ENCODE measurements at regions not wholly inside any gene's neighbourhood (a gene's known extent, or its start where the extent isn't known, plus 50 kb on each side); places are given as distances from the start of the nearest gene placed in this dataset.

DNA sequence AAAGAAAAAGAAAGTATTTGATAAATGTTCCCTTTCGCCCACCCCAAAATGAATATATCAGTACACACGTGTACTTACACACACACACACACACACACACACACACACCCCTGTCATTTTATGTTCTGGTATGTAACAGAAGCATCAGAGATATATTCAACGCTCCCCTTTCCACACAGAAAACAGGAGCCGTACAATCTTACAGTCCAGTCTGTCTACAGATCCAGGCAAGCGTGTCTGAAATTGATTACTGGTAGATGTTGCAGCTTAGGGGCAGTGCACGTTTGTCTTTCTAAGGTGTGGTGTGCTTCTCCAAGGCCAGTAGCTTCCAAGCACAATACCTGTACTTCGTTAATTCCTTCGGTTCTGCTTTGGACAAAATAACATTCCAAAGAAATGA lies 143.7 kb upstream of the RNF32 start:
- Histone ChIP-seq H3K27me3 (replicated peaks; ENCODE audit: insufficient read depth) (no peaks in the 10 kb centered on the region), H3K9me3 (ENCODE audit: low read depth) (no peaks in the 10 kb centered on the region), H3K4me3 (no peak overlapping the region), H4K20me1 (ENCODE audit: insufficient read depth) (no peaks in the 10 kb centered on the region), H2AFZ (no peak overlapping the region), H3K9ac (no peak overlapping the region), H3K4me2 (ENCODE audit: unreplicated experiment) (no peak overlapping the region), H3K79me2 (ENCODE audit: insufficient read depth) (no peaks in the 10 kb centered on the region), H3F3A (ENCODE audit: insufficient read depth) (no peaks in the 10 kb centered on the region), H3K9me2 (ENCODE audit: insufficient read depth) (no peaks in the 10 kb centered on the region), H3K36me3 (ENCODE audit: low read depth) (no peaks in the 10 kb centered on the region), H3K27ac (no peak overlapping the region), H3K4me1 (ENCODE audit: insufficient read depth) (no peaks in the 10 kb centered on the region)
- 15 to 18% methylated on average over 8 of the region's 8 CpGs for WGBS, 2 experiments (ENCODE audit: low coverage in 1 of 2, low lambda C conversion rate in 2 of 2, missing lambda C conversion rate in 2 of 2)
- in situ Hi-C loops (cut with MboI): no loop called here
- TF ChIP-seq EZH2 (IDR thresholded peaks at IDR 0.05; ENCODE audit: insufficient read depth, poor library complexity, severe bottlenecking): no peak
- TF ChIP-seq EZH2phosphoT487 (IDR thresholded peaks at IDR 0.05; ENCODE audit: insufficient read depth, low read depth): no peak
- no peak for DNase-seq

DNA sequence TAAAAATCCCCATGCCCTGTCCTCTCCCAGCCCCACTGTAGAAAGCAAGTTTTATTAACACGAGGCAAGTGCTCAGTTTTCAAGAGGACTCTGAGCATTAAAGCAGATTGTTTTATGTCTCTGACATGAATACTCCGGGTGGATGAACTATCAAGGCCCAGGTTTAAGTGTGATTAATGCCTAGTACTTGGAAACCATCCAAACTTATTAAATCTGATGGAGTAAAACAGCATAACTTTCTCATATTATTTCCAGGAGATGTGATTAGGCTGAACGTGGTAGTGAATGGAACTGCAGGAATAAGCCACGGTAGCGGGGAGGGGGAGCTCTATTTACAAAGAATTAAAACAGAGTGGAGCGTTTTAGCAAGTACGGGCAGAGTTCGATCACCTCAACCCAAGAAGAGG lies 144.2 kb upstream of the RNF32 start:
- no peak overlapping the region for H3K27ac ChIP-seq
- no peak overlapping the region for H2AFZ ChIP-seq
- in situ Hi-C loops (cut with MboI): no loop called here
- no peak for DNase-seq
- H3K36me3 ChIP-seq (ENCODE audit: low read depth): no peaks in the 10 kb centered on the region
- no peaks in the 10 kb centered on the region for H3K9me3 ChIP-seq (ENCODE audit: low read depth)
- H3F3A ChIP-seq (ENCODE audit: insufficient read depth): no peaks in the 10 kb centered on the region
- no peaks in the 10 kb centered on the region for H3K4me1 ChIP-seq (ENCODE audit: insufficient read depth)
- no peak overlapping the region for H3K4me3 ChIP-seq
- H3K4me2 ChIP-seq (ENCODE audit: unreplicated experiment): no peak overlapping the region
- H3K9me2 ChIP-seq (ENCODE audit: insufficient read depth): no peaks in the 10 kb centered on the region
- no peaks in the 10 kb centered on the region for H3K27me3 ChIP-seq (replicated peaks; ENCODE audit: insufficient read depth)
- no peaks in the 10 kb centered on the region for H3K79me2 ChIP-seq (ENCODE audit: insufficient read depth)
- H4K20me1 ChIP-seq (ENCODE audit: insufficient read depth): no peaks in the 10 kb centered on the region
- TF ChIP-seq EZH2 (IDR thresholded peaks at IDR 0.05; ENCODE audit: insufficient read depth, poor library complexity, severe bottlenecking) (no peak), EZH2phosphoT487 (IDR thresholded peaks at IDR 0.05; ENCODE audit: insufficient read depth, low read depth) (no peak)
- no peak overlapping the region for H3K9ac ChIP-seq
- 21 to 26% methylated on average over 8 of the region's 8 CpGs for WGBS, 2 experiments (ENCODE audit: low coverage in 1 of 2, low lambda C conversion rate in 2 of 2, missing lambda C conversion rate in 2 of 2)

DNA sequence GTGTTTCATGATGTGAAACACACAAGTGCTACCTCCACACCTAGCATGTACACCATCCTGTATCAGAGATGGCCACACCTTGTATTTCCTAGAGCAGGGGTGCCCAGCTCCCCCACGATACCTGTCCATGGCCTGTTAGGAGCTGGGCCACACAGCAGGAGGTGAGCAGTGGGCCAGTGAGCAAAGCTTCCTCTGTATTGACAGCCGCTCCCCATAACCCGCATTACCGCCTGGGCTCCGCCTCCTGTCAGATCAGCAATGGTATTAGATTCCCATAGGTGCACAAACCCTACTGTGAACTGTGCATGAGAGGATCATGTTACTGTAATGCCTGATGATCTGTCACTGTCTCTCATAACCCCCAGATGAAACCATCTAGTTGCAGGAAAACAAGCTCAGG lies 145.6 kb upstream of the RNF32 start:
- Histone ChIP-seq H3K79me2 (ENCODE audit: insufficient read depth) (no peaks in the 10 kb centered on the region), H3K9ac (no peak overlapping the region), H3K27me3 (replicated peaks; ENCODE audit: insufficient read depth) (no peaks in the 10 kb centered on the region), H4K20me1 (ENCODE audit: insufficient read depth) (no peaks in the 10 kb centered on the region), H3K4me3 (no peak overlapping the region), H2AFZ (no peak overlapping the region), H3K4me2 (ENCODE audit: unreplicated experiment) (no peak overlapping the region), H3K27ac (no peak overlapping the region), H3F3A (ENCODE audit: insufficient read depth) (no peaks in the 10 kb centered on the region), H3K4me1 (ENCODE audit: insufficient read depth) (no peaks in the 10 kb centered on the region), H3K9me2 (ENCODE audit: insufficient read depth) (no peaks in the 10 kb centered on the region), H3K36me3 (ENCODE audit: low read depth) (no peaks in the 10 kb centered on the region), H3K9me3 (ENCODE audit: low read depth) (no peaks in the 10 kb centered on the region)
- WGBS, 2 experiments (ENCODE audit: low coverage in 1 of 2, low lambda C conversion rate in 2 of 2, missing lambda C conversion rate in 2 of 2): 49 to 72% methylated on average over 5 of the region's 5 CpGs
- DNase-seq: no peak
- in situ Hi-C loops (cut with MboI): no loop called here
- TF ChIP-seq EZH2 (IDR thresholded peaks at IDR 0.05; ENCODE audit: insufficient read depth, poor library complexity, severe bottlenecking) (no peak), EZH2phosphoT487 (IDR thresholded peaks at IDR 0.05; ENCODE audit: insufficient read depth, low read depth) (no peak)

DNA sequence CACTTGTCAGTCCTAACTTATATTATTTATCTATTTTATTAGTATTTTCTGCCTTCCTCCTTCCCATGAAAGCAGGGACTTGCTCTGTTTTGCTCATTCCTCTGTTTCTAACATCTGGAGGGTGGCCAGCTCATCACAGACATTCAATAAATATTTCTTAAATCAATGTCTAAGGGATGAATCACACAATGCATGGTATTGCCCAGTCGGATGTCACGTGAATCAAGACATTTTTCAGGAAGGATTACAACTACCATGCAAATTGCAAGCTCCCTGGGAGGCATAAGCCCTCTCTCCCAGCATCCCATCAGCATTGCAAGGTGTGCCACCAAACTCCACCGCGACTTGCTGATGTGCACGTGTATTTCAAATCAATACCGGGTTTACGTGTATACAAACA lies 146.6 kb upstream of the RNF32 start:
- 62 to 67% methylated on average over 7 of the region's 7 CpGs for WGBS, 2 experiments (ENCODE audit: low coverage in 1 of 2, low lambda C conversion rate in 2 of 2, missing lambda C conversion rate in 2 of 2)
- in situ Hi-C loops (cut with MboI): no loop called here

DNA sequence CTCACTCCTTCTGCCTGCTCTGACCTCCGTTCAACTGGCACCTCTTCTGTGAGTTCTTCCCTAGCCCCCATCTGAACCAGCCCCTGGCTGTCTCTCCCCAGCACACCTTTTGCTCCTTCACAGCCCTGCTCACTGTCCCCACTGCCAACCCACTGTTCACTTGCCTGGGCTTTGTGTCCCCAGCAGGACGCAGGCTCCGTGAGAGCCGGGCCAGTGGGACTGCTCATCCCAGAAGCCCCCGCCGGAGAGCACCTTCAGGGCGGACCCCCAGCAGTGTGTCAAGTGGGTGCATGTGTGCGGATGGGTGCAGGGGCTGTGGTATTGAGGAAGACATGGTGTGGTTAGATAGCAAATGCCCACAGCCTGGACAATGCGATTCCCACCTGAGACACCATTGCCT lies 148.4 kb upstream of the RNF32 start:
- no peak overlapping the region for H3K9ac ChIP-seq
- H3F3A ChIP-seq (ENCODE audit: insufficient read depth): no peaks in the 10 kb centered on the region
- H3K9me3 ChIP-seq (ENCODE audit: low read depth): no peaks in the 10 kb centered on the region
- DNase-seq: no peak
- no peak for TF ChIP-seq EZH2 (IDR thresholded peaks at IDR 0.05; ENCODE audit: insufficient read depth, poor library complexity, severe bottlenecking)
- TF ChIP-seq EZH2phosphoT487 (IDR thresholded peaks at IDR 0.05; ENCODE audit: insufficient read depth, low read depth): no peak
- no peaks in the 10 kb centered on the region for H3K27me3 ChIP-seq (replicated peaks; ENCODE audit: insufficient read depth)
- H3K79me2 ChIP-seq (ENCODE audit: insufficient read depth): no peaks in the 10 kb centered on the region
- no peaks in the 10 kb centered on the region for H3K4me1 ChIP-seq (ENCODE audit: insufficient read depth)
- no peaks in the 10 kb centered on the region for H4K20me1 ChIP-seq (ENCODE audit: insufficient read depth)
- no peak overlapping the region for H2AFZ ChIP-seq
- H3K27ac ChIP-seq: no peak overlapping the region
- H3K36me3 ChIP-seq (ENCODE audit: low read depth): no peaks in the 10 kb centered on the region
- in situ Hi-C loops (cut with MboI): no loop called here
- no peaks in the 10 kb centered on the region for H3K9me2 ChIP-seq (ENCODE audit: insufficient read depth)
- no peak overlapping the region for H3K4me2 ChIP-seq (ENCODE audit: unreplicated experiment)
- 32 to 33% methylated on average over 9 of the region's 9 CpGs for WGBS, 2 experiments (ENCODE audit: low coverage in 1 of 2, low lambda C conversion rate in 2 of 2, missing lambda C conversion rate in 2 of 2)
- H3K4me3 ChIP-seq: no peak overlapping the region

More for the DNA sequence above, 146.6 kb upstream of the RNF32 start:
- H3K36me3 ChIP-seq (ENCODE audit: low read depth): no peaks in the 10 kb centered on the region
- H3K4me1 ChIP-seq (ENCODE audit: insufficient read depth): no peaks in the 10 kb centered on the region
- H3K79me2 ChIP-seq (ENCODE audit: insufficient read depth): no peaks in the 10 kb centered on the region
- no peaks in the 10 kb centered on the region for H3K27me3 ChIP-seq (replicated peaks; ENCODE audit: insufficient read depth)
- no peak for DNase-seq
- no peak overlapping the region for H3K4me2 ChIP-seq (ENCODE audit: unreplicated experiment)
- H4K20me1 ChIP-seq (ENCODE audit: insufficient read depth): no peaks in the 10 kb centered on the region
- no peaks in the 10 kb centered on the region for H3K9me3 ChIP-seq (ENCODE audit: low read depth)
- H3K27ac ChIP-seq: no peak overlapping the region
- H3K9ac ChIP-seq: no peak overlapping the region
- no peaks in the 10 kb centered on the region for H3K9me2 ChIP-seq (ENCODE audit: insufficient read depth)
- no peak for TF ChIP-seq EZH2phosphoT487 (IDR thresholded peaks at IDR 0.05; ENCODE audit: insufficient read depth, low read depth)
- no peak for TF ChIP-seq EZH2 (IDR thresholded peaks at IDR 0.05; ENCODE audit: insufficient read depth, poor library complexity, severe bottlenecking)
- H3F3A ChIP-seq (ENCODE audit: insufficient read depth): no peaks in the 10 kb centered on the region
- no peak overlapping the region for H2AFZ ChIP-seq
- no peak overlapping the region for H3K4me3 ChIP-seq

Data from GM23248 (cell line).